HG03039 (cell line): ENCODE measurements at regions not wholly inside any gene's neighbourhood (a gene's known extent, or its start where the extent isn't known, plus 50 kb on each side); places are given as distances from the start of the nearest gene placed in this dataset.

Experiments used
- ATAC-seq: cut with Tn5 transposase; IDR thresholded peaks from one replicate; pipeline ENCODE4 v1.9.1; 2021; ENCODE audit warnings: mild to moderate bottlenecking, moderate library complexity; ENCODE audit not compliant: unreplicated experiment

DNA sequence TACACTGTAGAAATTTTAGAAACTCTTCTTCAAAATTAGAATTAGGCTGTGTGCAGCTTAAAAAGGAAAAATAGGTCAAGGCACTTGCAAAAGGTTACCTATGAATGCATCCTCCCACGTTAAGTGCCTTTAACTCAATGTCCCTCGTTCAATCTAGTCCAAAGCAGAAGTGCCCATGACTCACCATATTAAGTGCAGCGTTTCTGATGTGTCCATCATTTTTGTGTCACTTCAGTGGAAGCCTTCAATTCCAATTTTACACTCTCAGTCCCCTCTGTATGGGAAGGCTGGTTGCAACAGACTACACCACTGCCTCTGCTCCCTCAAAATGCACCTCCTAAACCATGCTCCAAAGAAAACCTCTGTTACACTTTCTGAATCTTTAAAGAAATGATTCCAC is 53.4 kb downstream of the FOXB1 start:
- ATAC-seq: no peak

DNA sequence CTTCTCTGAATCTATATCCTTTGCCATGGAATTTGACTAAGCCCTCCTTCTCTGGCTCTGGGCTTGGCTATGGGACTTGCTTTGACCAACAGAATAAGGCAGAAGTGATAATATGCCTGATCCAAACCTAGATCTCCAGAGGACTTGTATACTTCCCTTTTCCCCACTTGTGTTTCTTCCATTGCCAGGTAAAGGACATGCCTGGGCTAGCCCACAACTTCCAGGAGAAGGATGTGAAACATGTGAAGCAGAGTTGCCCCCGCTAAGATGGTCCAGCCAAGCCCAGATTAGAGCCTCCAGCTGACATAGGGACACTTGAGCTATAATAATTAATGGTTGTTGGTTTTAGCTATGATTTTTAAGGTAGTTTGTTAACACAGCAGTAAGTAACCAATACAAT is 55.1 kb downstream of the FOXB1 start:
- no peak for ATAC-seq

GRCh38 chr15:60061758-60062157 is 57.6 kb downstream of the FOXB1 start:
- ATAC-seq: no peak

GRCh38 chr15:60062826-60063225 is 58.7 kb downstream of the FOXB1 start:
- ATAC-seq: no peak

- no peak for ATAC-seq
Measured at GRCh38 chr15:60065951-60066350, 61.8 kb downstream of the FOXB1 start.

- ATAC-seq: no peak
Measured at GRCh38 chr15:60070838-60071493, 66.9 kb downstream of the FOXB1 start.

GRCh38 chr15:60072826-60073465 is 68.8 kb downstream of the FOXB1 start:
- ATAC-seq: no peak

GRCh38 chr15:60073466-60073840 is 69.3 kb downstream of the FOXB1 start:
- ATAC-seq: no peak

GRCh38 chr15:60074181-60074885 is 70.2 kb downstream of the FOXB1 start:
- ATAC-seq: no peak

DNA sequence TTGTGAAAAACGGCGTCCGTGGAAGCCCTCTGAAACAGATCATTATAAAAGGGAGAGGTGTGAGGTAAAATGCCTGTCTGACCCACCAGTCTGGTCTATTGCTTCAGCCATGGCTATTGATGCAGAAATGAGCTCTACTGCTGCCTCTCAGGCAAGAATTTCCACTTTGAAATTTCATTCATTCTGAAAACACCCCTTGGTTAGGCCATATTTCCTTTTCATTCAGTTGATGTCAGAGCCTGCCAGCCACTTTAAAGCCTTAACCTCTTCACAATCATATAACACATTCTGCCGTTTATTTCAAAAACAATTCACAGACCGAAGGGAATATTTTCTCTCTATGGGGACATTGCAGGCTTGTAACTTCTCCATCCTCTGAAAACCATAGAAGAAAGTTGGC is 71.9 kb downstream of the FOXB1 start:
- ATAC-seq: no peak

- no peak for ATAC-seq
Measured at GRCh38 chr15:60076582-60077276, 72.6 kb downstream of the FOXB1 start.

- no peak for ATAC-seq
Measured at GRCh38 chr15:60077581-60078359, 73.7 kb downstream of the FOXB1 start.

- ATAC-seq: no peak
Measured at GRCh38 chr15:60079210-60079609, 75.1 kb downstream of the FOXB1 start.

DNA sequence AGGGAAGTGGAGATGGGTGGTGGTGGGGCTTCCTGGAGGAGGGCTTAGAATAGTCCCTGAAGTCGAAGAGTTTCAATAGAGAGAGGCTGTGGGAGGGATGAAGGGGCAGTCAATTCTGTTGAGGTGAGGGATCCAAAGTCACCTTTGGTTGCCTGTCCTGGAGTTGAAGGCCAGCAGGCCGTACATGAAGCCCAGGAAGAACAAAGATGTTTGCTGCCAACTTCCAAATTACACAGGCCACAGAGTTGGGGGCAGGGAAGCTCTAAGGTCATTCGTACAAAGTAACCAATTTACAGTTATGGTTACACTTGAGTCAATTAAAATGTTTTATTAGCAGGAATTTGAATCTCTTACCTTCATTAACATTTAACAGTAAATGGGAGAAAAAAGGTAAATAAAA is 77.9 kb downstream of the FOXB1 start:
- no peak for ATAC-seq

DNA sequence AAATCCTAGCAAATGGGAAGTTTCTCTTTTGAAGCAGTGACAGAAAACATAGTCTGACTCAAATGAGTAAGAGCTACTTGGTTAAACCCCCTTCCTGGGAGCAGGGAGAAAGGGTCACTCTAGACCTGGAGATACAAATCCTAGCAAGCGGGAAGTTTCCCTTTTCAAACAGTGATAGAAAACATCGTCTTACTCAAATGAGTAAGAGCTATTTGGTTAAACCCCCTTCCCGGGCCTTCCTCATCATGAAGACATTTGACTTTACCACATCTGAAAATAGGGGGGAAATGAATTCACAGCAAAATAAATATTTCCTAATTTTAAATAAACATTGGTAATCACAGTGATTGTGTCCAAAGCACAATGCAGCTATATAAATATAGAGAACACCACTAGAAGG is 79.2 kb downstream of the FOXB1 start:
- ATAC-seq: no peak

GRCh38 chr15:60086681-60087429 is 82.7 kb downstream of the FOXB1 start:
- no peak for ATAC-seq

DNA sequence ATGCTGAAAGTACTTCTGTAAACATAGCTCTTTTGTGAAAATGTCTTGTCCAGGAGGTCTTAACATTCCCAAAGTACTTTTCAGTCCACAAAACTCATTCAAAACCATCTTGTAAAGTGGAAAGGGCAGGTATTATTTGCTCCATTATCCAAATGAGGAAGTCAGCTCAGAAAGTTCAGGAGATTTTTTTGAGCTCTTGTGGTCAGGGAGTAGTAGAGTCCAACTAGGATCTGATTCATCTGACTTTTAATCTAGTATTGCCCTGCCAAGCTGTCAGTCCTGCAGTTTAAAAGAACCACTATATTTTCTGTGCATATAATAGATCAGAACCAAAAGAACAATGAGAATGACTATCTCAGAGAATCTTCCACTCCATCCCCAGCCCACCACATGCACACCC is 83.5 kb downstream of the FOXB1 start:
- ATAC-seq: no peak

DNA sequence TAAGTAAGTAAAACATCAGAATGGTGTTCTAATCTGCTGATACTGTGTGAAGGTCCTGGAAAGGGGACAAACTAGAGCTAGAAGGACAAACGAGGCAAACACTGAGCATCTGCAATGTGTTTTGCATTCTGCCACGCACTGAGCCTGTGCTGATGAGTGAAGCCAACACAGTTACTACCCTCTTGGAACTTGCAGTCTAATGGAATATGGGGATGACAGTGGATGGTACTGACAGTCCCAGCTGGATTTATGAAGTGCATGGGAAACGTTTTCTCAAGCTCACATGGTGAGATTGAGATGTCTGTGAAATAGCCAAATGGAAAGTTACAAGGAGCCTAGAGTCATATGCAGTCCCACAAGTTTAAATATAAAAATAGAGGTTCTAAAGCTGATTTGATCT is 86.6 kb downstream of the FOXB1 start:
- ATAC-seq: no peak

DNA sequence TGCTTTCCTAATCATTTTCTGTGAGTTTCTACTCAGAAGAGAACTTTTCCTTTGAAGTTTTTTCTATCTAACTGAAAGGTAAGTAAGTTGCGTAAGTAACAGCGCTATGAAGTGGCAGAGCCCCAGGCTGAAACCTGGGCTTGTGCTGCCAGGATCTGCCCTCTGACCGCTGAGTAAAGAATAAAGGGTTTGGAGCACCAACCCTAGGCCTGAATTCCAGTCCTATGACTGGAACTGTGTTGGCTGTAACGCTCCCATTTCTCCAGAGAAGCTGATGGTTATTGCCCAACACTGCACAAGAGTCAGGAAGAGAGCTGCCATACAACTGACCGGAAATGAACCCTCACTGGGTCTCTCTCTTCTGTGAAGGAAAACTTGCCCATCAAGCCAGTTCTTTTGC is 87.0 kb downstream of the FOXB1 start:
- no peak for ATAC-seq

DNA sequence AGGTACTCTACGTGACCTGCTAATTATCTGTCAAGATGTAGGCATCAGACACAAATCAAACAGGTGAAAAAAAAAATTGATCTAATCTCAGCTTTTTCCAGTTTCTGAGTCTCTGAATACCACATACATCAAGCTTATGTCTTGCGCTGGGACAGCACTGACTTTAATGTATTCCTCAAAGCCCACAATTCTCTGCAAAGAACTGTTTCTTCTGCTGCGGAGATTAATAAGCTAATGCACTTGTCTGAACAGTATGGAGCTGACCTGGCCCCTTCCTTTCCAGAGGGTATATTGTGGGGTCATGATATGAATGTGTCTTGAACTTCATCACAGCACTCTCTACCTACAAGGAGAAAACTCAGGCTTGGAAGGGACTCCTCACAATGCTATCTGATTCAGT is 87.8 kb downstream of the FOXB1 start:
- ATAC-seq: no peak
